ENCODE measurements at regions not wholly inside any gene's neighbourhood (a gene's known extent, or its start where the extent isn't known, plus 50 kb on each side); places are given as distances from the start of the nearest gene placed in this dataset.

- 58 to 60% methylated on average over 1 of the region's 1 CpG for WGBS, 2 donors
Measured at GRCh38 chr4:43693876-43694275, 754.7 kb downstream of the KCTD8 start.

GRCh38 chr4:43709443-43709842, 739.2 kb downstream of the KCTD8 start:
- Histone ChIP-seq H3K4me1 (no peaks in the 10 kb centered on the region), H3K9me3 (no peaks in the 10 kb centered on the region), H3K27ac (no peak overlapping the region), H3K36me3 (no peaks in the 10 kb centered on the region), H3K27me3 (no peaks in the 10 kb centered on the region), H3K4me3 (replicated peaks in 1 of 3) (no peak overlapping the region)
- intact Hi-C loops (cut with DNase I) = no loop called here
- no peak for DNase-seq
- TF ChIP-seq CTCF (IDR thresholded peaks at IDR 0.05) (peak in 2 of 6 experiments; percentile 11 to 13), POLR2A (IDR thresholded peaks at IDR 0.05) (no peak)

More at GRCh38 chr4:43693876-43694275, 754.7 kb downstream of the KCTD8 start:
- no peak overlapping the region for H3K27ac ChIP-seq
- H3K4me1 ChIP-seq = no peaks in the 10 kb centered on the region
- no peaks in the 10 kb centered on the region for H3K27me3 ChIP-seq
- intact Hi-C loops (cut with DNase I) = no loop called here
- H3K36me3 ChIP-seq = no peaks in the 10 kb centered on the region
- TF ChIP-seq CTCF (IDR thresholded peaks at IDR 0.05) = no peak
- TF ChIP-seq POLR2A (IDR thresholded peaks at IDR 0.05) = no peak
- H3K9me3 ChIP-seq = no peaks in the 10 kb centered on the region
- no peak for DNase-seq
- H3K4me3 ChIP-seq (replicated peaks in 1 of 3) = no peak overlapping the region

GRCh38 chr4:43716721-43717395, 731.8 kb downstream of the KCTD8 start:
- Histone ChIP-seq H3K36me3 (no peaks in the 10 kb centered on the region), H3K9me3 (no peaks in the 10 kb centered on the region), H3K27ac (no peak overlapping the region), H3K4me3 (replicated peaks in 1 of 3) (no peak overlapping the region), H3K27me3 (no peaks in the 10 kb centered on the region), H3K4me1 (no peaks in the 10 kb centered on the region)
- DNase-seq = no peak
- intact Hi-C loops (cut with DNase I) = no loop called here
- 69 to 78% methylated on average over 5 of the region's 5 CpGs for WGBS, 2 donors
- TF ChIP-seq POLR2A (IDR thresholded peaks at IDR 0.05) (no peak), CTCF (IDR thresholded peaks at IDR 0.05) (no peak)

GRCh38 chr4:43718369-43718768, 730.2 kb downstream of the KCTD8 start:
- 88% methylated on average over 2 of the region's 2 CpGs for whole genome bisulfite sequencing, 2 donors
- DNase-seq = no peak
- no peaks in the 10 kb centered on the region for H3K27me3 ChIP-seq
- no peak for TF ChIP-seq CTCF (IDR thresholded peaks at IDR 0.05)
- no peak for TF ChIP-seq POLR2A (IDR thresholded peaks at IDR 0.05)
- no peaks in the 10 kb centered on the region for H3K9me3 ChIP-seq
- intact Hi-C loops (cut with DNase I) = no loop called here
- H3K4me1 ChIP-seq = no peaks in the 10 kb centered on the region
- H3K36me3 ChIP-seq = no peaks in the 10 kb centered on the region
- H3K27ac ChIP-seq = no peak overlapping the region
- no peak overlapping the region for H3K4me3 ChIP-seq (replicated peaks in 1 of 3)

GRCh38 chr4:43732829-43733426, 715.7 kb downstream of the KCTD8 start:
- DNase-seq = no peak
- Histone ChIP-seq H3K4me1 (no peaks in the 10 kb centered on the region), H3K27me3 (no peaks in the 10 kb centered on the region), H3K27ac (no peak overlapping the region), H3K9me3 (no peaks in the 10 kb centered on the region), H3K4me3 (replicated peaks in 1 of 3) (no peak overlapping the region), H3K36me3 (no peaks in the 10 kb centered on the region)
- 49 to 60% methylated on average over 9 of the region's 9 CpGs for WGBS, 2 donors
- TF ChIP-seq CTCF (IDR thresholded peaks at IDR 0.05) (no peak), POLR2A (IDR thresholded peaks at IDR 0.05) (no peak)
- intact Hi-C loops (cut with DNase I) = no loop called here
